Neural cell (in vitro differentiated cells): ENCODE measurements at regions not wholly inside any gene's neighbourhood (a gene's known extent, or its start where the extent isn't known, plus 50 kb on each side); places are given as distances from the start of the nearest gene placed in this dataset.

Experiments
- EP300 ChIP-seq: fragments of 450-650 bp; conservative IDR thresholded peaks from 2 replicates; pipeline ENCODE4 v1.6.1; 2014; ENCODE audit warnings: antibody characterized with exemption, mild to moderate bottlenecking, moderate library complexity; ENCODE audit not compliant: poor library complexity, severe bottlenecking
- EZH2 ChIP-seq: fragments of 200-600, 300-800 bp; shearing (Covaris generic), sonication (generic); IDR thresholded peaks from 2 replicates; pipeline ENCODE4 v1.6.1; 2014; ENCODE audit warnings: antibody characterized with exemption, low read length, borderline replicate concordance, mild to moderate bottlenecking; ENCODE audit not compliant: insufficient read depth, poor library complexity, severe bottlenecking
- MXI1 ChIP-seq: fragments of 450-650 bp; conservative IDR thresholded peaks from 2 replicates; pipeline ENCODE4 v1.6.1; 2014; ENCODE audit warnings: antibody characterized with exemption, mild to moderate bottlenecking; ENCODE audit not compliant: poor library complexity, severe bottlenecking
- POLR2AphosphoS5 ChIP-seq: IDR thresholded peaks from 2 replicates; pipeline ENCODE4 v1.6.1; 2012
- TAF1 ChIP-seq: IDR thresholded peaks from 2 replicates; pipeline ENCODE4 v1.6.1; 2012; ENCODE audit warnings: low read depth
- TF ChIP-seq, protein P1 (sequence below): fragments of 450-650 bp; IDR thresholded peaks from 2 replicates; pipeline ENCODE4 v1.5.1; 2014; ENCODE audit warnings: antibody characterized with exemption, mild to moderate bottlenecking, moderate library complexity; ENCODE audit not compliant: poor library complexity, severe bottlenecking

DNA sequence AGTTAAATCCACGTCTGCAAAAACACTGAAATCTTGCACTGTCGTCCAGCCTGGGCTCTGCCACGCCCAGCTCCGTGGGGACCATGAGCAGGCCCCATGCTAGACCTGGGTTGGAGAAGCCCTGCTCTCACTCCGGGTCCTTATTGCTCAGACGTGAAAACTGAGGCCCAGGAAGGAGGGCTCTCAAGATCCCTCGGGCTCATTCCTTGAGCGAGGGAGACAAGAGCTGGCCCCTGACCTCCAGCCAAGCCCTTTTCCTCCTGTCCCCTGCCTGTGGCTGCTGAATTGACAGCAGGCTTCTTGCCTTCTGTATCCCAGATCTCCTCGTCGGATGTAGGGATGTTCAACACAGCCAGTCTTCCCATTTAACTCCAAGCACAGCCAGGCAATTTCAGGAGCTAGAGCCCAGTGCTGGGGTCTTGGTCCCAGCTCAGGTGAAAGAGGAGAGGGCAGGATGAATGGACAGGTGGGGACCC, 109.5 kb downstream of the CPZ start:
- TF ChIP-seq, protein P1, sequence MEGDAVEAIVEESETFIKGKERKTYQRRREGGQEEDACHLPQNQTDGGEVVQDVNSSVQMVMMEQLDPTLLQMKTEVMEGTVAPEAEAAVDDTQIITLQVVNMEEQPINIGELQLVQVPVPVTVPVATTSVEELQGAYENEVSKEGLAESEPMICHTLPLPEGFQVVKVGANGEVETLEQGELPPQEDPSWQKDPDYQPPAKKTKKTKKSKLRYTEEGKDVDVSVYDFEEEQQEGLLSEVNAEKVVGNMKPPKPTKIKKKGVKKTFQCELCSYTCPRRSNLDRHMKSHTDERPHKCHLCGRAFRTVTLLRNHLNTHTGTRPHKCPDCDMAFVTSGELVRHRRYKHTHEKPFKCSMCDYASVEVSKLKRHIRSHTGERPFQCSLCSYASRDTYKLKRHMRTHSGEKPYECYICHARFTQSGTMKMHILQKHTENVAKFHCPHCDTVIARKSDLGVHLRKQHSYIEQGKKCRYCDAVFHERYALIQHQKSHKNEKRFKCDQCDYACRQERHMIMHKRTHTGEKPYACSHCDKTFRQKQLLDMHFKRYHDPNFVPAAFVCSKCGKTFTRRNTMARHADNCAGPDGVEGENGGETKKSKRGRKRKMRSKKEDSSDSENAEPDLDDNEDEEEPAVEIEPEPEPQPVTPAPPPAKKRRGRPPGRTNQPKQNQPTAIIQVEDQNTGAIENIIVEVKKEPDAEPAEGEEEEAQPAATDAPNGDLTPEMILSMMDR = no peak
- TF ChIP-seq TAF1 (no peak), EZH2 (no peak), POLR2AphosphoS5 (no peak), MXI1 (no peak), EP300 (no peak)
